Activated T-helper 2 cell treated with anti-CD3 and anti-CD28 coated beads, Interferon-gamma antibody, Interleukin-2, Interleukin-4, amounts not matched to agents 10 μg/mL and 5 μg/mL and 100 μg/mL, durations not matched to agents 14 hours and 24 hours and 36 hours (primary cell): ENCODE measurements at regions not wholly inside any gene's neighbourhood (a gene's known extent, or its start where the extent isn't known, plus 50 kb on each side); places are given as distances from the start of the nearest gene placed in this dataset.

Experiments
- DNase-seq: peaks from one replicate; pipeline ENCODE4 v3.0.0; 2021; ENCODE audit warnings: low spot score
- H3K27ac Mint-ChIP-seq: one replicate; pipeline ENCODE4 v1.8.0; 2021; ENCODE audit warnings: mixed read lengths
- H3K27me3 Mint-ChIP-seq: one replicate; pipeline ENCODE4 v1.8.0; 2021; ENCODE audit warnings: low read depth, mixed read lengths
- H3K36me3 Mint-ChIP-seq: one replicate; pipeline ENCODE4 v1.8.0; 2021; ENCODE audit warnings: low read depth, mixed read lengths
- H3K4me1 Mint-ChIP-seq: one replicate; pipeline ENCODE4 v1.8.0; 2021; ENCODE audit warnings: low read depth, mixed read lengths
- H3K4me3 Mint-ChIP-seq: one replicate; pipeline ENCODE4 v1.8.0; 2021; ENCODE audit warnings: low read depth, mild to moderate bottlenecking, moderate library complexity, mixed read lengths
- H3K9me3 Mint-ChIP-seq: one replicate; pipeline ENCODE4 v1.8.0; 2021; ENCODE audit warnings: mixed read lengths
- intact Hi-C: fragments of 100-400 bp; cut with micrococcal nuclease; formaldehyde crosslinking; loops from one replicate; pipeline ENCODE4 v1.15.1; 2023

DNA sequence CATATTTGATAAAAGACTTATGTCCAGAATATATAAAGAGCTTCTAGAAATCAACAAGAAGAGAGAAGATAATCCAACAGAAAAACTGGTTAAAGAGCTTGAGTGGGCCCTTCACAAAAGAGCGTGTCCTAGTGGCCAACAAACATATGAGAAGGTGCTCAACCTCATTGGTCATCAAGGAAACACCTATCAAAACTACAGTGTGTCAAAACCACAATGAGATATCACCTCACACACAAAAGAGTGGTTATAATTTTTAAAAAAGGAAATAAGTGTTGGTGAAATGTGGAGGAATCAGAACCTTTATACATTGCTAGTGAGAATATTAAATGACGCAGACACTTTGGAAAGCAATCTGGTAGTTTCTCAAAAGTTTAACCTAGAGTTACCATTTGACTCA lies 68.4 kb upstream of the KLF13 start:
- no peaks in the 10 kb centered on the region for H3K36me3 Mint-ChIP-seq
- no peak for DNase-seq
- H3K27ac Mint-ChIP-seq, result no peak overlapping the region
- H3K4me1 Mint-ChIP-seq, result peaks cover 38% of the 10 kb centered on the region
- intact Hi-C loops, result no loop called here
- no peak overlapping the region for H3K4me3 Mint-ChIP-seq
- H3K9me3 Mint-ChIP-seq, result peaks cover 4% of the 10 kb centered on the region
- peaks cover 4% of the 10 kb centered on the region for H3K27me3 Mint-ChIP-seq

DNA sequence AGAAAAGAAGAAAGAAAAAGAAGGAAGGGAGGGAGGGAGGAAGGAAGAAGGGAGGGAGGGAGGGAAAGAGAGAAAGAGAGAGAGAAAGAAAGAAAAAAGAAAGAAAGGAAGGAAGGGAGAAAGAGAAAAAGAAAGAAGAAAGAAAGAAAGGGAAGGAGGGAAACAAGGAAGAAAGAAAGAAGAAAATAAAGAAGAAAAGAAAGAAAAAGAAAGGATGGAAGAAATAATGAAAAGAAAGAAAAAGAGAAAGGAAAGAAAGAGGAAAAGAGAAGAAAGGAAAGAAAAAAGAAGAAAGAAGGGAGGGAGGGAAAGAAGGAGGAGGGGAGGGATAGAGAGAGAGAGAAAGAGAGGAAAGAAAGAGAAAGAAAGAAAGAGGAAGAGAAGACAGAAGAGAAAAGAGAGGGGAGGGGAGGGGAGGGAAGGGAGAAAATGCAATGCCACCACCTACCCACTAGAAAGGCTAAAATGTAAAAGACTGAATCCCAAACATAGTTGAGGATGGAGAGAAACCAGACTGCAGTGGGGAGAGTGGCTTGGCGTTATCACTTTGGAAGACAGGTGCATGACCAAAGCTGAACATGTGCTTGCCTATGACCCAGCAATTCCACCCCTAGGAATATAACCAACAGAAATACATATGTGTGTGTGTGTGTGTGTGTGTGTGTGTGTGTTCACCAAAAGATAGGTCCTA lies 66.9 kb upstream of the KLF13 start:
- peaks cover 52% of the 10 kb centered on the region for H3K4me1 Mint-ChIP-seq
- intact Hi-C loops, result loop anchor here (5.0 kb wide), 3 partner anchors 68 to 228 kb away; partner anchors contain the start of gene KLF13
- peaks cover 4% of the 10 kb centered on the region for H3K9me3 Mint-ChIP-seq
- peaks cover 4% of the 10 kb centered on the region for H3K27me3 Mint-ChIP-seq
- no peak overlapping the region for H3K4me3 Mint-ChIP-seq
- no peaks in the 10 kb centered on the region for H3K36me3 Mint-ChIP-seq
- DNase-seq, result no peak
- no peak overlapping the region for H3K27ac Mint-ChIP-seq

- no peak for DNase-seq
Measured at GRCh38 chr15:31260646-31261265, 65.9 kb upstream of the KLF13 start.

DNA sequence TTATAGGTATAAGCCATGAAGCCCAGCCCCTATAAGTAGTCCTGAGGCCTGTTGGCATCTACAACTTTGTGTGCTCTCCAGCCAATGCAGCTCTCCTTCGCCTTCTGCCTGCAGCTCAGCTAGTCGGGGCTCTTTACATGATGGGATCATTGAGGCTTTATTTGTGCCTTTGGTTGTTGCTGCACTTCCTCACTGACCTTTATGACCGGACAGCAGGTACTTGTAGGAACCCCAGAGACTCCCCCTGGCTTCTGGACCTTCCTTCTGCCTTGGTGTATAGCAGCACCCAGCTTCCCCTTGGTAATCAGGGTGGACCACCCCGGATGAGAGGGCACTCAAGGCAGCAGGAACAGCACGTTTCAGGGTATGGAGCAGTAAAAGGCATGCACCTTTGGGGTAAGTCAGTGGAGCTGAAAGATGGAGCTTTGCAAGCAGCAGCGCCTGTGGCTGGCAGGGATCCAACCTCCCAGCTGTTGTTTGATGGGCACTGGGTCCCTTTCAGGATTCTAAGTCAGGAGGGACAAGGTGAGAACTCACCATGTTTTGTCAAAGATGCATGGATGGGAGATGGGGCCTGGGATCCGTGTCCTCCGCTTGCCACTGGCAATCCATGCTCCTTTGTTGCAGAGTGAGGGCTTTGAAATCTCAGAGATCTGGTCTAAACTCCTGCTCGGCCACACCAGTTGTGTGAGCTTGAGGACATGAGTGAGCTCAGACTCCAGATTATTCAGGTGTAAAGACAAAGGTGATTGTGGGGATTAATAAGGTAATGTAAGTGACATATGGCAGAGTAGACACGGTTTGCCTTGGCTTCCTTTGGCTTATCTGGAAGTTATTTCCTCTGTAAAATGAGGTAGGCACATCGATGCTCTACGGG lies 65.1 kb upstream of the KLF13 start:
- Mint-ChIP-seq H3K4me1 (peaks cover 61% of the 10 kb centered on the region), H3K4me3 (no peak overlapping the region), H3K9me3 (peaks cover 4% of the 10 kb centered on the region), H3K27ac (no peak overlapping the region), H3K36me3 (no peaks in the 10 kb centered on the region), H3K27me3 (peaks cover 4% of the 10 kb centered on the region)
- intact Hi-C loops, result loop anchor here (5.0 kb wide), 3 partner anchors 66 to 226 kb away; partner anchors contain the start of gene KLF13
- DNase-seq, result no peak

More at GRCh38 chr15:31260646-31261265, 65.9 kb upstream of the KLF13 start:
- Mint-ChIP-seq H3K9me3 (peaks cover 4% of the 10 kb centered on the region), H3K4me1 (peaks cover 59% of the 10 kb centered on the region), H3K4me3 (no peak overlapping the region), H3K27ac (no peak overlapping the region), H3K27me3 (peaks cover 4% of the 10 kb centered on the region), H3K36me3 (no peaks in the 10 kb centered on the region)
- intact Hi-C loops, result loop anchor here (5.0 kb wide), 3 partner anchors 67 to 227 kb away; partner anchors contain the start of gene KLF13

GRCh38 chr15:31262143-31262530 lies 64.5 kb upstream of the KLF13 start:
- intact Hi-C loops, result loop anchor here (5.0 kb wide), 3 partner anchors 65 to 225 kb away; partner anchors contain the start of gene KLF13
- Mint-ChIP-seq H3K9me3 (peaks cover 4% of the 10 kb centered on the region), H3K36me3 (no peaks in the 10 kb centered on the region), H3K27ac (no peak overlapping the region), H3K4me3 (no peak overlapping the region), H3K27me3 (peaks cover 4% of the 10 kb centered on the region), H3K4me1 (peaks cover 64% of the 10 kb centered on the region)
- peak; percentile 7 for DNase-seq

DNA sequence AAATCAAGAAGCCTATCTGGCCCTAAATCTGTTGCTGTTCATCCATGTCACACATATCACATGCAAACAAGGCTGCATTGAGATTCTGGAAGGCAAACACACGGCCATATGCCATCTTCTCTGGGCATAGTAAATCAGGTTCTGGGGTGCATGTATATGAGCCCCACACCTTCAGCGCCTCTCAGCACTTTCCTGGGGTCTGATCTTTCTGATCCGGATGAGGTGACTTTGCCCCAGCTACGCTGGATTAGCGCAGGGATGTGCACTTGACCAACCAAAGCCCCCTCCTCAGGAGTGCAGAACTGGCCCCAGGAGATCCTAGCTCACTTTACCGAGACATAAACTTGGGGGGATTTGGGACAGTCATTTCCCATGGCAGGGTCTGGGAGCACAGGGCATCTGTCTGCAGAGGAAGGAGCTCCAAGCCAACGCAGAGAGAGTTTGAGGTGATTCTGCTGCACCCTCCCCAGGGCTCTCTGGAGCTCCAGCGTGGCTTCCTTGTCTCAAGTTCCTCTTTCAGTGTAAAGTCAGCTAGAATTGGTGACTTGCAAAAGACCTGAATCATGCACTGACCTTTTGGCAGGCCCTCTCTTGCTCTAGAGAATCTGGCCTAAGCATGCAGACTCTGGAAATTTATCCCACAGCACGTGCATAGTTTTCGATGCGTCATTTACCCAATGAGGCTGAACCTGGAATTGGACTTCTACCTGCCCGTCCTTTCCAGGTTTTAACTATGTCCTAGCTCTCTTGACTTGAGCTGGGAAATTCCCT lies 63.5 kb upstream of the KLF13 start:
- no peaks in the 10 kb centered on the region for H3K36me3 Mint-ChIP-seq
- no peak overlapping the region for H3K4me3 Mint-ChIP-seq
- H3K27me3 Mint-ChIP-seq, result peaks cover 4% of the 10 kb centered on the region
- H3K9me3 Mint-ChIP-seq, result peaks cover under 1% of the 10 kb centered on the region
- H3K27ac Mint-ChIP-seq, result peak overlapping the region; percentile 53
- intact Hi-C loops, result loop anchor here (5.0 kb wide), 3 partner anchors 64 to 224 kb away; partner anchors contain the start of gene KLF13
- DNase-seq, result peak; percentile 8
- H3K4me1 Mint-ChIP-seq, result peaks cover 67% of the 10 kb centered on the region

DNA sequence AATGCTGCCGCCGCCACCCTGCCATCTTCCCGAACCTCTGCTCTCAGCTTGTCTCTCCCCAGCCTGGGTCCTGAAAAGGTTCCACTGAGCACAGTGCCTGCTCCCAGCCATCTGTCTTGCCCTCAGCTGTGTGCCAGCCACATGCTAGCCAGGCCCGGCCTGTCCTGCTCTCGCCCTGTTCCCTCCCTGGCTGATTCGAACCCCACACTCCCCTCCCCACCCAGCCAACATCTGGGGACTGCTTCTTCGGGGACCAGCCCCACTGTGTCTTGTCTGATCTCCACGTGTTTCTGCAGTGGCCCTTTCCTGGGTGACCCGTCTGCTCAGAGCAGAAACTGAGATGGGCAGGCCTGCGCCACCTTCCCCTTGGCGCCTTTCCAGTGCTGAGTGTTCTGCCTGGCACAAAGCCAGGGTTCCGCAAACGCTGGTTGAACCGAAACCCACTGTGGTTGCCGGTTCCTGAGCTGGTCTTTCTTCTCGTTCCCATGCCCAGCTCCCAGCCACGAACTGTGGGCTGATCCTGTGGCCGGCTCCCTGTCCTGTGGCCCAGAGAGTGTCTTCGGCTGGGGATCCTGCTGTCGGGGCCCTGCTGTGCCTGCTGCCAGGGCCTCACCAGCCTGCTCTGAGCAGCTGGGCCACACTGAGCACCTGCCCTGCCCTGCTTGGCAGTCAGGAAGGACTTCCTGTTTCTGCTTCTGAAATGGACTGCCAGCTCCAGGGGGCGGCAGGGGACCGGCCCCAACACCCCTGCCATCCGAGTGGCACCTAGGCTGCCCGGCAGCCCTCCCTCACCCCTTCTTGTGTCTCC lies 62.7 kb upstream of the KLF13 start:
- Mint-ChIP-seq H3K4me3 (no peak overlapping the region), H3K4me1 (peaks cover 71% of the 10 kb centered on the region)
- intact Hi-C loops, result loop anchor here (5.0 kb wide), 3 partner anchors 63 to 223 kb away; partner anchors contain the start of gene KLF13

GRCh38 chr15:31264559-31265089 lies 62.0 kb upstream of the KLF13 start:
- no peaks in the 10 kb centered on the region for H3K9me3 Mint-ChIP-seq
- no peaks in the 10 kb centered on the region for H3K36me3 Mint-ChIP-seq
- peak; percentile 4 for DNase-seq
- H3K4me3 Mint-ChIP-seq, result no peak overlapping the region
- intact Hi-C loops, result loop anchor here (5.0 kb wide), 3 partner anchors 63 to 223 kb away; partner anchors contain the start of gene KLF13
- H3K4me1 Mint-ChIP-seq, result peaks cover 69% of the 10 kb centered on the region
- H3K27me3 Mint-ChIP-seq, result no peaks in the 10 kb centered on the region
- peak overlapping the region; percentile 53 for H3K27ac Mint-ChIP-seq

More for the DNA sequence above, 62.7 kb upstream of the KLF13 start:
- H3K9me3 Mint-ChIP-seq, result no peaks in the 10 kb centered on the region
- H3K27ac Mint-ChIP-seq, result peak overlapping the region; percentile 53
- H3K36me3 Mint-ChIP-seq, result no peaks in the 10 kb centered on the region
- peak; percentile 63 for DNase-seq
- H3K27me3 Mint-ChIP-seq, result peaks cover 2% of the 10 kb centered on the region

GRCh38 chr15:31265090-31265870 lies 61.4 kb upstream of the KLF13 start:
- Mint-ChIP-seq H3K9me3 (no peaks in the 10 kb centered on the region), H3K4me1 (peaks cover 74% of the 10 kb centered on the region), H3K36me3 (no peaks in the 10 kb centered on the region), H3K27ac (peak overlapping the region; percentile 40), H3K4me3 (no peak overlapping the region), H3K27me3 (no peaks in the 10 kb centered on the region)
- intact Hi-C loops, result no loop called here
- peak; percentile 8 for DNase-seq

- DNase-seq, result peak; percentile 78
- Mint-ChIP-seq H3K9me3 (no peaks in the 10 kb centered on the region), H3K4me1 (peaks cover 78% of the 10 kb centered on the region), H3K36me3 (no peaks in the 10 kb centered on the region), H3K27me3 (no peaks in the 10 kb centered on the region), H3K27ac (peak overlapping the region; percentile 74), H3K4me3 (peak overlapping the region; percentile 35)
- intact Hi-C loops, result loop anchor here (2.0 kb wide), 1 partner anchor 51 kb away; no protein-coding TSS in a partner anchor
Measured at GRCh38 chr15:31265871-31266711, 60.5 kb upstream of the KLF13 start.
